HCT116 (cell line): ENCODE measurements at regions not wholly inside any gene's neighbourhood (a gene's known extent, or its start where the extent isn't known, plus 50 kb on each side); places are given as distances from the start of the nearest gene placed in this dataset.

ENCODE experiments used
- ATAC-seq: fragments of 200-7000 bp; cut with Tn5 transposase; 2 replicates; pipeline ENCODE4 v1.9.1; 2020; ENCODE audit warnings: mild to moderate bottlenecking, moderate library complexity
- BruUV-seq: library from RNA; stranded (reverse); fragments of 400-500 nt; replicated peaks from 2 replicates; lab custom pipeline; 2021; lab: Mats Ljungman, UMichigan
- CTCF ChIA-PET: fragments of 300-600 bp; sonication (Branson Sonifier 250); formaldehyde crosslinking; loops from one replicate; lab custom pipeline; 2021; ENCODE audit warnings: antibody characterized with exemption; lab: Charles Lee
- POLR2A ChIA-PET: fragments of 300-600, 350-600 bp; sonication (Branson Sonifier 250); formaldehyde crosslinking; loops from one replicate; lab custom pipeline; 2021; ENCODE audit warnings: antibody characterized with exemption; lab: Charles Lee
- RAD21 ChIA-PET, 2 experiments: fragments of 300-600 bp; sonication (Branson Sonifier 250); formaldehyde crosslinking; loops; one replicate each; lab custom pipeline; 2023; ENCODE audit warnings: low total read pairs in 2 of 2; ENCODE audit not compliant: uncharacterized antibody in 2 of 2, unreplicated experiment in 2 of 2, low non-redundant PET in 1 of 2; lab: Charles Lee
- DNase-seq: peaks from one replicate; pipeline ENCODE4 v3.0.0-alpha.2; 2010; ENCODE audit warnings: low read depth, low spot score
- H2AFZ ChIP-seq: fragments of 200-600 bp; shearing (Covaris generic), sonication (generic); 2 replicates; pipeline ENCODE4 v1.6.1; 2017; ENCODE audit warnings: low read depth, mixed run types, mixed read lengths, antibody characterized with exemption, low read length; ENCODE audit not compliant: poor library complexity, severe bottlenecking
- H3K27ac ChIP-seq: 2 replicates; pipeline ENCODE4 v1.5.1; 2012; ENCODE audit warnings: low read depth, low read length
- H3K27me3 ChIP-seq: fragments of 200-600 bp; sonication (generic); 2 replicates; pipeline ENCODE4 v1.6.1; 2016; ENCODE audit warnings: mixed run types, low read length, mixed read lengths; ENCODE audit not compliant: insufficient read depth
- H3K36me3 ChIP-seq, 2 experiments: fragments of 200-500 bp in 1 of 2; fragments of 200-600 bp in 1 of 2; sonication (Bioruptor generic) in 1 of 2; sonication (generic) in 1 of 2; 2 replicates each; pipeline versions ENCODE4 v1.5.1 to v1.6.1; 2014 to 2016; ENCODE audit warnings: low read length in 2 of 2, inconsistent platforms in 1 of 2, mixed read lengths in 1 of 2, mixed run types in 1 of 2; ENCODE audit not compliant: insufficient read depth in 2 of 2, control insufficient read depth in 1 of 2
- H3K4me1 ChIP-seq, 2 experiments: fragments of 200-600 bp in 1 of 2; sonication (generic) in 1 of 2; 2 replicates each; pipeline versions ENCODE4 v1.5.1 to v1.6.1; 2012 to 2017; ENCODE audit warnings: low read length in 2 of 2, inconsistent platforms in 1 of 2, mild to moderate bottlenecking in 1 of 2, mixed read lengths in 1 of 2, mixed run types in 1 of 2, moderate library complexity in 1 of 2; ENCODE audit not compliant: insufficient read depth in 2 of 2, control insufficient read depth in 1 of 2
- H3K4me2 ChIP-seq: fragments of 200-600 bp; sonication (generic); 2 replicates; pipeline ENCODE4 v1.6.1; 2017; ENCODE audit warnings: mixed run types, low read length, mixed read lengths
- H3K4me3 ChIP-seq, 2 experiments: fragments of 200-600 bp in 1 of 2; sonication (generic) in 1 of 2; replicated peaks in 1 of 2; 2 replicates each; pipeline ENCODE4 v1.5.1; 2011 to 2016; ENCODE audit warnings: low read length in 2 of 2, control low read depth in 1 of 2, low read depth in 1 of 2, mild to moderate bottlenecking in 1 of 2, mixed read lengths in 1 of 2, mixed run types in 1 of 2
- H3K79me2 ChIP-seq: fragments of 200-600 bp; sonication (generic); 2 replicates; pipeline ENCODE4 v1.6.1; 2017; ENCODE audit warnings: mild to moderate bottlenecking, mixed run types, low read length, moderate library complexity, mixed read lengths; ENCODE audit not compliant: insufficient read depth
- H3K9ac ChIP-seq: fragments of 200-600 bp; sonication (generic); 2 replicates; pipeline ENCODE4 v1.6.1; 2016; ENCODE audit warnings: low read length, mixed read lengths
- H3K9me2 ChIP-seq: fragments of 200-600 bp; sonication (generic), shearing (Covaris generic); 2 replicates; pipeline ENCODE4 v1.6.1; 2017; ENCODE audit warnings: mixed run types, mild to moderate bottlenecking, moderate library complexity; ENCODE audit not compliant: insufficient read depth
- H3K9me3 ChIP-seq, 2 experiments: fragments of 200-500 bp in 1 of 2; fragments of 200-600 bp in 1 of 2; sonication (Bioruptor generic) in 1 of 2; sonication (generic) in 1 of 2; 2 replicates each; pipeline ENCODE4 v1.6.1; 2014 to 2017; ENCODE audit warnings: low read length in 2 of 2, mixed read lengths in 2 of 2, inconsistent platforms in 1 of 2, low read depth in 1 of 2, mild to moderate bottlenecking in 1 of 2, mixed run types in 1 of 2, moderate library complexity in 1 of 2; ENCODE audit not compliant: control insufficient read depth in 1 of 2, insufficient read depth in 1 of 2
- H4K20me1 ChIP-seq: fragments of 200-600 bp; sonication (generic), shearing (Covaris generic); 2 replicates; pipeline ENCODE4 v1.6.1; 2017; ENCODE audit warnings: mixed run types, mild to moderate bottlenecking, moderate library complexity; ENCODE audit not compliant: insufficient read depth
- ATF3 ChIP-seq: IDR thresholded peaks from 2 replicates; pipeline ENCODE4 v1.6.1; 2012
- CBX3 ChIP-seq: IDR thresholded peaks from 2 replicates; pipeline ENCODE4 v1.6.1; 2012; ENCODE audit warnings: low read depth
- CEBPB ChIP-seq: IDR thresholded peaks from 2 replicates; pipeline ENCODE4 v1.6.1; 2012; ENCODE audit warnings: low read depth
- CTCF ChIP-seq, 3 experiments: fragments of 200-600 bp in 1 of 3; sonication (generic) in 1 of 3; IDR thresholded peaks in 2 of 3; conservative IDR thresholded peaks in 1 of 3; 2 replicates each; pipeline ENCODE4 v1.5.1; 2012 to 2017; ENCODE audit warnings: low read depth in 2 of 3, low read length in 2 of 3, antibody characterized with exemption in 1 of 3, borderline replicate concordance in 1 of 3, control low read depth in 1 of 3, mild to moderate bottlenecking in 1 of 3, mixed read lengths in 1 of 3, mixed run types in 1 of 3, moderate library complexity in 1 of 3; ENCODE audit not compliant: insufficient read depth in 1 of 3
- EGR1 ChIP-seq: IDR thresholded peaks from 2 replicates; pipeline ENCODE4 v1.6.1; 2012; ENCODE audit warnings: low read depth
- ELF1 ChIP-seq: IDR thresholded peaks from 2 replicates; pipeline ENCODE4 v1.6.1; 2012; ENCODE audit warnings: low read depth, borderline replicate concordance
- EZH2 ChIP-seq: fragments of 200-600 bp; sonication (generic); IDR thresholded peaks from 2 replicates; pipeline ENCODE4 v1.6.1; 2017; ENCODE audit warnings: antibody characterized with exemption, mixed run types
- FOSL1 ChIP-seq: IDR thresholded peaks from 2 replicates; pipeline ENCODE4 v1.6.1; 2012; ENCODE audit warnings: low read depth
- MAX ChIP-seq: IDR thresholded peaks from 2 replicates; pipeline ENCODE4 v1.6.1; 2012
- POLR2A ChIP-seq: IDR thresholded peaks from 2 replicates; pipeline ENCODE4 v1.7.0; 2011; ENCODE audit warnings: borderline replicate concordance; ENCODE audit not compliant: insufficient read depth, insufficient read length; ENCODE audit errors: extremely low read depth
- POLR2AphosphoS5 ChIP-seq: IDR thresholded peaks from 2 replicates; pipeline ENCODE4 v1.6.1; 2011; ENCODE audit warnings: mild to moderate bottlenecking, low read depth, low read length, moderate library complexity
- REST ChIP-seq: IDR thresholded peaks from 2 replicates; pipeline ENCODE4 v1.6.1; 2012; ENCODE audit warnings: low read depth
- SIN3A ChIP-seq: IDR thresholded peaks from 2 replicates; pipeline ENCODE4 v1.6.1; 2012; ENCODE audit warnings: low read depth
- SP1 ChIP-seq: IDR thresholded peaks from 2 replicates; pipeline ENCODE4 v1.6.1; 2012; ENCODE audit warnings: low read depth
- SRF ChIP-seq: IDR thresholded peaks from 2 replicates; pipeline ENCODE4 v1.6.1; 2012; ENCODE audit warnings: low read depth
- TCF7L2 ChIP-seq: IDR thresholded peaks from 2 replicates; pipeline ENCODE4 v1.7.0; 2011; ENCODE audit warnings: borderline replicate concordance, inconsistent platforms; ENCODE audit not compliant: insufficient read depth, insufficient read length; ENCODE audit errors: extremely low read depth
- YY1 ChIP-seq: IDR thresholded peaks from 2 replicates; pipeline ENCODE4 v1.6.1; 2011; ENCODE audit warnings: low read length, low read depth, moderate library complexity, mild to moderate bottlenecking; ENCODE audit not compliant: insufficient replicate concordance; ENCODE audit errors: extremely low read depth
- ZNF274 ChIP-seq: fragments of 200-500 bp; sonication (Bioruptor generic); IDR thresholded peaks from 2 replicates; pipeline ENCODE4 v1.6.1; 2014; ENCODE audit warnings: mild to moderate bottlenecking, low read depth, low read length, inconsistent platforms
- intact Hi-C: fragments of 100-400 bp; cut with micrococcal nuclease; formaldehyde crosslinking; loops from 2 replicates; pipeline ENCODE4 v1.10.0; 2022

- TF ChIP-seq REST (no peak), ELF1 (no peak), TCF7L2 (no peak), SRF (no peak), EGR1 (no peak)
These were observed 268.3 kb upstream of the PRKD1 start (continued) for GRCh38 chr14:30195941-30196340.

GRCh38 chr14:30196861-30197260, 269.2 kb upstream of the PRKD1 start:
- H3K79me2 ChIP-seq, result no peaks in the 10 kb centered on the region
- no peak overlapping the region for H3K4me2 ChIP-seq
- ChIA-PET POLR2A (no interaction called here), CTCF (no interaction called here), RAD21 (no interaction called here)
- H2AFZ ChIP-seq, result no peak overlapping the region
- BruUV-seq, result no TSS peak
- ATAC-seq (no peak), DNase-seq (no peak)
- no peak overlapping the region for H3K4me3 ChIP-seq
- no peak for TF ChIP-seq EZH2
- TF ChIP-seq POLR2AphosphoS5, result no peak
- no peak for TF ChIP-seq YY1
- no peak for TF ChIP-seq REST
- TF ChIP-seq ATF3, result no peak
- no peak for TF ChIP-seq CTCF (IDR thresholded peaks at IDR 0.05 in 2 of 3, conservative IDR thresholded peaks at IDR 0.05 in 1 of 3; ENCODE audit: borderline replicate concordance in 1 of 3, insufficient read depth in 1 of 3, low read depth in 2 of 3, low read length in 2 of 3)
- TF ChIP-seq FOSL1, result no peak
- TF ChIP-seq ZNF274, result no peak
- no peak for TF ChIP-seq SP1
- TF ChIP-seq CEBPB, result no peak
- no peak for TF ChIP-seq SIN3A
- no peak for TF ChIP-seq EGR1
- TF ChIP-seq MAX, result no peak
- TF ChIP-seq POLR2A, result no peak
- TF ChIP-seq CBX3, result no peak
- H3K9me2 ChIP-seq, result no peaks in the 10 kb centered on the region
- no peaks in the 10 kb centered on the region for H4K20me1 ChIP-seq
- H3K9ac ChIP-seq, result no peak overlapping the region
- H3K9me3 ChIP-seq, result no peaks in the 10 kb centered on the region; a peak in 1 of 4 replicates
- no peaks in the 10 kb centered on the region for H3K4me1 ChIP-seq
- no peaks in the 10 kb centered on the region for H3K27me3 ChIP-seq
- no peaks in the 10 kb centered on the region for H3K36me3 ChIP-seq
- intact Hi-C loops, result no loop called here
- no peak overlapping the region for H3K27ac ChIP-seq
